ENCODE measurements at regions not wholly inside any gene's neighbourhood (a gene's known extent, or its start where the extent isn't known, plus 50 kb on each side); places are given as distances from the start of the nearest gene placed in this dataset.

DNA sequence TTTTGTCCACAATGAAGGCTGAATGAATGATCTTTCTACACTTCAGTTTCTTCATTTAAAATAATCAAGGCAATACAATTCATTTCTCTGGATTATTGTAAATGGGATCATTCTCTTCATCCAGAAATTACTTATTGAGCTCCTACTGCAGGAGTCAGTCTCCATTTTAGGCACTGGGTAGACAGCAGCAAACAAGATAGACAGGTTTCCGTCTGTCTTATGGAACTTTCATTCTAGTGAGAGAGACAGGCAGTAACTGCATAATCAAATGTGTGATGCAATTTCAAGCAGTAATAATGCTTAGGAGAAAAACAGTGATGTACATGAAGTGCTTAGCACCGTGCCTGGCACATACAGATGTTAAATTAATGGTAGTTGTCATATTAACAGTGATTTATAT is 118.9 kb downstream of the SUDS3 start:
- no peak for TF ChIP-seq CTCF (IDR thresholded peaks at IDR 0.05; ENCODE audit: borderline replicate concordance, extremely low read depth, low read length, poor library complexity, severe bottlenecking)
- no peak for TF ChIP-seq EZH2 (IDR thresholded peaks at IDR 0.05; ENCODE audit: borderline replicate concordance, low read depth, low read length, severe bottlenecking)
